ENCODE measurements at regions not wholly inside any gene's neighbourhood (a gene's known extent, or its start where the extent isn't known, plus 50 kb on each side); places are given as distances from the start of the nearest gene placed in this dataset.
A peak's percentile ranks its signal among the peaks of the same experiment; 100 is the strongest.

DNA sequence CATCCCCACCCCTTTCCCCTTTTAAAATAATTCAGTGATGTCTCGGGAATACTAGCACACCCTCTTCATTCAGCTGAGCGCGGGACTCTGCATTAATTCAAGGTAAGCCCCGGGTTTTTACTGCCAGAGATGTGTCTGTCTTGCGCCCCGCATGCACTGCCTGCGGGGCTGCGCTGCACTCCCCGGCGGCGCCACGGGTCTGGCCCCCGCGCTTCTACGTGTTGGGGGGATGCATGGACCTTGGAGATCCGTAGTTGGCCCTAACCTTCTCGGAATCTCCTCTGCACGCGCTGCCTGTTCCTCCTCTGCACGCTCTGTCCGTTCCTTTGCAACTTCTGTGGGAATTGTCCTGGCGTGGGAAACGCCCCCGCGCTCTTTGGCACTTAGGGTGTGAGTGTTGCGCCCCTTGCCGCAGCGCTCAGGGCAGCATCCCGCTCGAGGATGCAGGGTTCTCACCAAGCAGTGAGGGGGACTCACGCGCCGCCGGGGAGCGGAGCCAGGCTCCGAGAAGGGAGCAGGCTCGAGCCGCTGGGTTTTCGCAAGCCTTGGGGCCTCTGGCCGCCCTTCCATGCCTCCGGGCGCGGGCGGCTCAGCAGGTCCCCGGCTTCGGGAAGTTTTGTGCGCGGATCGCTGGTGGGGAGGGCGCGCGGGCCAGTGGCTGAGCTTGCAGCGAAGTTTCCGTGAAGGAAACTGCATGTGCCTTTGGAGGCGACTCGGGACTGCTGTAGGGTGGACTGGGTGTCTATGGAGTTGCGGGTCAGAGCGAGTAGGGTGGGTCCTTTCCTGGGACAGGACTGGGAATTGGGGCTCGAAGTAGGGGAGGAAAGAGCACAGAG is 165.1 kb upstream of the CACNA1E start (continued):
- TF ChIP-seq ZBTB11 (tag by site-specific recombination; conservative IDR thresholded peaks at IDR 0.05; ENCODE audit: low read depth) (no peak), ZNF146 (tag by site-specific recombination; IDR thresholded peaks at IDR 0.05) (no peak), ZNF707 (tag by site-specific recombination; IDR thresholded peaks at IDR 0.05) (no peak), ZNF292 (tag by site-specific recombination; IDR thresholded peaks at IDR 0.05; ENCODE audit: borderline replicate concordance, low read depth) (no peak), ZNF792 (tag by site-specific recombination; IDR thresholded peaks at IDR 0.05) (no peak), YY1 (tag by site-specific recombination; IDR thresholded peaks at IDR 0.05) (no peak), ZNF324 (tag by site-specific recombination; IDR thresholded peaks at IDR 0.05) (no peak), ZNF223 (tag by site-specific recombination; IDR thresholded peaks at IDR 0.05) (no peak), ZNF639 (tag by site-specific recombination; IDR thresholded peaks at IDR 0.05) (no peak), ZNF837 (tag by site-specific recombination; IDR thresholded peaks at IDR 0.05) (no peak), ZNF433 (tag by site-specific recombination; IDR thresholded peaks at IDR 0.05; ENCODE audit: low read depth) (no peak), ZNF664 (tag by site-specific recombination; IDR thresholded peaks at IDR 0.05) (no peak), ZNF777 (tag by site-specific recombination; IDR thresholded peaks at IDR 0.05; ENCODE audit: borderline replicate concordance) (peak; percentile 37; the same call in 1 of the 2 replicates), ZSCAN16 (tag by site-specific recombination; IDR thresholded peaks at IDR 0.05) (no peak), ZNF112 (tag by site-specific recombination; IDR thresholded peaks at IDR 0.05) (no peak), ZNF335 (tag by site-specific recombination; conservative IDR thresholded peaks at IDR 0.05) (peak; percentile 90), ZNF48 (tag by site-specific recombination; IDR thresholded peaks at IDR 0.05) (no peak), ZNF214 (tag by site-specific recombination; IDR thresholded peaks at IDR 0.05; ENCODE audit: borderline replicate concordance) (no peak), FEZF1 (tag by site-specific recombination; IDR thresholded peaks at IDR 0.05) (no peak), ZBTB48 (tag by site-specific recombination; IDR thresholded peaks at IDR 0.05) (peak; percentile 64; the same call in 1 of the 2 replicates), ZNF670 (tag by site-specific recombination; IDR thresholded peaks at IDR 0.05; ENCODE audit: low read depth) (no peak), KLF9 (tag by site-specific recombination; IDR thresholded peaks at IDR 0.05; ENCODE audit: low read depth) (no peak), ZNF624 (tag by site-specific recombination; IDR thresholded peaks at IDR 0.05) (no peak), ZNF549 (tag by site-specific recombination; IDR thresholded peaks at IDR 0.05) (no peak), MEIS1 (CRISPR knock-in tag; IDR thresholded peaks at IDR 0.05; ENCODE audit: borderline replicate concordance) (no peak), ZNF350 (tag by site-specific recombination; IDR thresholded peaks at IDR 0.05) (no peak), ZNF140 (tag by site-specific recombination; IDR thresholded peaks at IDR 0.05) (no peak), ZBTB26 (tag by site-specific recombination; optimal IDR thresholded peaks at IDR 0.05) (peak; percentile 38)
- TF ChIP-seq, protein P1, sequence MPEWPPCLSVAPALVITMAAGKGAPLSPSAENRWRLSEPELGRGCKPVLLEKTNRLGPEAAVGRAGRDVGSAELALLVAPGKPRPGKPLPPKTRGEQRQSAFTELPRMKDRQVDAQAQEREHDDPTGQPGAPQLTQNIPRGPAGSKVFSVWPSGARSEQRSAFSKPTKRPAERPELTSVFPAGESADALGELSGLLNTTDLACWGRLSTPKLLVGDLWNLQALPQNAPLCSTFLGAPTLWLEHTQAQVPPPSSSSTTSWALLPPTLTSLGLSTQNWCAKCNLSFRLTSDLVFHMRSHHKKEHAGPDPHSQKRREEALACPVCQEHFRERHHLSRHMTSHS (tag by site-specific recombination; IDR thresholded peaks at IDR 0.05), result no peak
- TF ChIP-seq, protein P2, sequence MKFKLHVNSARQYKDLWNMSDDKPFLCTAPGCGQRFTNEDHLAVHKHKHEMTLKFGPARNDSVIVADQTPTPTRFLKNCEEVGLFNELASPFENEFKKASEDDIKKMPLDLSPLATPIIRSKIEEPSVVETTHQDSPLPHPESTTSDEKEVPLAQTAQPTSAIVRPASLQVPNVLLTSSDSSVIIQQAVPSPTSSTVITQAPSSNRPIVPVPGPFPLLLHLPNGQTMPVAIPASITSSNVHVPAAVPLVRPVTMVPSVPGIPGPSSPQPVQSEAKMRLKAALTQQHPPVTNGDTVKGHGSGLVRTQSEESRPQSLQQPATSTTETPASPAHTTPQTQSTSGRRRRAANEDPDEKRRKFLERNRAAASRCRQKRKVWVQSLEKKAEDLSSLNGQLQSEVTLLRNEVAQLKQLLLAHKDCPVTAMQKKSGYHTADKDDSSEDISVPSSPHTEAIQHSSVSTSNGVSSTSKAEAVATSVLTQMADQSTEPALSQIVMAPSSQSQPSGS (tag by site-specific recombination; IDR thresholded peaks at IDR 0.05; ENCODE audit: low read depth), result no peak
- TF ChIP-seq, protein P3, sequence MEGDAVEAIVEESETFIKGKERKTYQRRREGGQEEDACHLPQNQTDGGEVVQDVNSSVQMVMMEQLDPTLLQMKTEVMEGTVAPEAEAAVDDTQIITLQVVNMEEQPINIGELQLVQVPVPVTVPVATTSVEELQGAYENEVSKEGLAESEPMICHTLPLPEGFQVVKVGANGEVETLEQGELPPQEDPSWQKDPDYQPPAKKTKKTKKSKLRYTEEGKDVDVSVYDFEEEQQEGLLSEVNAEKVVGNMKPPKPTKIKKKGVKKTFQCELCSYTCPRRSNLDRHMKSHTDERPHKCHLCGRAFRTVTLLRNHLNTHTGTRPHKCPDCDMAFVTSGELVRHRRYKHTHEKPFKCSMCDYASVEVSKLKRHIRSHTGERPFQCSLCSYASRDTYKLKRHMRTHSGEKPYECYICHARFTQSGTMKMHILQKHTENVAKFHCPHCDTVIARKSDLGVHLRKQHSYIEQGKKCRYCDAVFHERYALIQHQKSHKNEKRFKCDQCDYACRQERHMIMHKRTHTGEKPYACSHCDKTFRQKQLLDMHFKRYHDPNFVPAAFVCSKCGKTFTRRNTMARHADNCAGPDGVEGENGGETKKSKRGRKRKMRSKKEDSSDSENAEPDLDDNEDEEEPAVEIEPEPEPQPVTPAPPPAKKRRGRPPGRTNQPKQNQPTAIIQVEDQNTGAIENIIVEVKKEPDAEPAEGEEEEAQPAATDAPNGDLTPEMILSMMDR (tag by site-specific recombination; IDR thresholded peaks at IDR 0.05), result peak; percentile 75; the same call in 1 of the 2 replicates
